Omental fat pad (tissue), 3 donors: ENCODE measurements at regions not wholly inside any gene's neighbourhood (a gene's known extent, or its start where the extent isn't known, plus 50 kb on each side); places are given as distances from the start of the nearest gene placed in this dataset.

Experiments used
- ATAC-seq: fragments of 150-250 bp; one replicate; pipeline ENCODE4 v1.9.1; 2016; ENCODE audit warnings: mild to moderate bottlenecking, moderate library complexity; ENCODE audit not compliant: low FRiP score
- DNase-seq: peaks from one replicate; pipeline ENCODE4 v3.0.0-alpha.2; 2019; ENCODE audit warnings: low spot score
- TF ChIP-seq, protein P1 (sequence below), 3 donors: fragments of 450-650 bp; IDR thresholded peaks; one replicate each; pipeline ENCODE4 v1.5.1; 2016 to 2017; ENCODE audit warnings: antibody characterized with exemption in 3 of 3, mild to moderate bottlenecking in 3 of 3, moderate library complexity in 2 of 3

DNA sequence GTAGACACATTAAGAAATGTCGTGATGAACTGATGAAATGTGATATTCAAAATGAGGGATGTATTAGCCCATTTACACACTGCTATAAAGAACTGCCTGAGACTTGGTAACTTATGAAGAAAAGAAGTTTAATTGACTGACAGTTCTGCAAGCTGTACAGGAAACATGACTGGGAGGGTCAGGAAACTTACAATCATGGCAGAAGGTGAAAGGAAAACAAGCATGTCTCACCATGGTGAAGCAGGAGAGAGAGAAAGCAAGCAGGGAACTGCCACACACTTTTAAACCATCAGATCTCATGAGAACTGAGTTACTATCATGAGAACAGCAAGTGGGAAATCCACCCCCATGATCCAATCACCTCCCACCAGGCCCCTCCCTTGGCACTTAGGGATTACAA lies 1010.8 kb upstream of the CELF4 start:
- ATAC-seq, result no peak
- TF ChIP-seq, protein P1, sequence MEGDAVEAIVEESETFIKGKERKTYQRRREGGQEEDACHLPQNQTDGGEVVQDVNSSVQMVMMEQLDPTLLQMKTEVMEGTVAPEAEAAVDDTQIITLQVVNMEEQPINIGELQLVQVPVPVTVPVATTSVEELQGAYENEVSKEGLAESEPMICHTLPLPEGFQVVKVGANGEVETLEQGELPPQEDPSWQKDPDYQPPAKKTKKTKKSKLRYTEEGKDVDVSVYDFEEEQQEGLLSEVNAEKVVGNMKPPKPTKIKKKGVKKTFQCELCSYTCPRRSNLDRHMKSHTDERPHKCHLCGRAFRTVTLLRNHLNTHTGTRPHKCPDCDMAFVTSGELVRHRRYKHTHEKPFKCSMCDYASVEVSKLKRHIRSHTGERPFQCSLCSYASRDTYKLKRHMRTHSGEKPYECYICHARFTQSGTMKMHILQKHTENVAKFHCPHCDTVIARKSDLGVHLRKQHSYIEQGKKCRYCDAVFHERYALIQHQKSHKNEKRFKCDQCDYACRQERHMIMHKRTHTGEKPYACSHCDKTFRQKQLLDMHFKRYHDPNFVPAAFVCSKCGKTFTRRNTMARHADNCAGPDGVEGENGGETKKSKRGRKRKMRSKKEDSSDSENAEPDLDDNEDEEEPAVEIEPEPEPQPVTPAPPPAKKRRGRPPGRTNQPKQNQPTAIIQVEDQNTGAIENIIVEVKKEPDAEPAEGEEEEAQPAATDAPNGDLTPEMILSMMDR (IDR thresholded peaks at IDR 0.05), result no peak
- DNase-seq, result no peak

DNA sequence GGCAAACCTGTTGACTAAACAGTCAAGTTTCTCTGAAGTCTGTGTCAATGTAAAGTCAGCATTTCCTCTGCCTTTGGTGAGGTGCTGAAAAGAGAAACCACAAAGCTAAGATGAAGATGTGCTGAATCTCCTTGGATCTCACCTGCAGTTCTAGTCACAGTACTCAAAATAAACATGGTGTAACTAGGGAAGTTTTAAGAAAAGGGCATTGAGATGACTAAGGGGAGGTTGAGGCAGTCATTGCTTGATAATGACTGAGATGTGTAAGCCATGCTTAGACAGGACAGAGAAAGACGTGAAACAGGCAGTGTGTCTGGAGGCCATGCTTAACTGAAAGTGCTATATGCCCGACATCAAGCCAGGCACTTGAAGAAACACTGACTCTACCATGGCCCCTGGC lies 1010.0 kb upstream of the CELF4 start:
- no peak for ATAC-seq
- no peak for DNase-seq
- TF ChIP-seq, protein P1 (IDR thresholded peaks at IDR 0.05), result no peak

DNA sequence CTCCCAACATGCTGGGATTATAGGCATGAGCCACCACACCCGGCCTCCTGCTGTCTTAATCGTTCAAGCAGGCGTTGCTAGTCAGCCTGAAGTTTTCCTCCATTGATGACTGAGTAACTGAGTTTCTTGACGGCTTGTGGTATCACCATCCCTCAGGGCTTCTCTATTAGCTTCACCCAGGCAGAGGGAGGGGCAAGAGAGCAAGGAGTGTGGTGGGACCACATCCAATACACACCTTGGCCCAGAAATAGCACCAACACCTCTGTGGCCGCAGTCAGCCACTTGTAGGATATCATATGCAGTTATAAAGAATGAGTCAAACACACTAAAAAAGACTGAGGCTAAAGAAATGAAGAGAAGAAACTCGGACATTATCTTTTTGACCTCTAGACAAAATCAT lies 1009.4 kb upstream of the CELF4 start:
- no peak for DNase-seq
- ATAC-seq, result no peak
- TF ChIP-seq, protein P1 (IDR thresholded peaks at IDR 0.05), result no peak

DNA sequence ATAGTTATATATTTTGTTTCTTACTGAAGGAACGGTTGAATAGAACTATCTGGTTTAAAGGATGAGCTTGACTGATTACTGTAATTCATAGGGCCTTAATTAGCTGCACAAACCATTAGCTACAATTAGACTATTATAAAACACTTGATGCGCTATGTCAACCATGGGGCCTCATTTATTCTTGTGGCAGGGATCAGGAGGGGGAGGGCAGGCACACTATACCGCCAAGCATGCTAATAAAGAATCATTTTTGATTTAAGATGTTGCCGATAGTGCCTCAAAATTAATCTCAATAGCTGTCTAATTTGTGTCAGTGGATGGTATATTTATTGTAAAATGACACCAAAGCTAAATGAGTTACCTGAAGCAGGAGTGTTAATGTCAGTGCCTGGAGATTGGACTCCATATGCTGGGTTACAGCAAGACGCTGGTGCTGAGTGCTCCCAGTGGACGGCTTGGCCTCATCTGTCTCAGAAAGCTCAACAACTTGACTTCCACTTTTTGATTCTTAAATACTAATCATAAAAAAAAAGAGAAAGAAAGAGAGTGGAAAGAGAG lies 1007.0 kb upstream of the CELF4 start:
- no peak for ATAC-seq
- TF ChIP-seq, protein P1 (IDR thresholded peaks at IDR 0.05), result no peak
- no peak for DNase-seq

DNA sequence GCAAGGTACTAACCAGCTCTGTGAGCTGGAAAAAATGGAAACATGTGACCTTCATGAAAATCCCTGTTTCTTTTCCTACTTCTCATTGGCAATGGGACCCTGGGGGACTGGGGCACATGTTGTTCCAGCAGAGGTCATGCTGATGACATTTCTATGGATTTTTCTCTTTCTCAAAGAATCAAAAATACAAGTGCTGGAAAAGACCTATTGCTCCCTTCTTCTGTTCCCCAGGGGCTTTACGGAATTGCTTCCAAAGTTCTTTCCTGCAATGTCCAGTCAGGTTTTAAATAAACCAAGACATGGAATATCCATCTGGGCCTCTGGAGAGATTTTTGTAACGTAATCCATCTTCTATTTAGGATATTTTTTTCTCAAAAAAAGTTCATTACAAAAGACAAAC lies 1006.1 kb upstream of the CELF4 start:
- DNase-seq, result no peak
- ATAC-seq, result no peak
- TF ChIP-seq, protein P1 (IDR thresholded peaks at IDR 0.05), result no peak

DNA sequence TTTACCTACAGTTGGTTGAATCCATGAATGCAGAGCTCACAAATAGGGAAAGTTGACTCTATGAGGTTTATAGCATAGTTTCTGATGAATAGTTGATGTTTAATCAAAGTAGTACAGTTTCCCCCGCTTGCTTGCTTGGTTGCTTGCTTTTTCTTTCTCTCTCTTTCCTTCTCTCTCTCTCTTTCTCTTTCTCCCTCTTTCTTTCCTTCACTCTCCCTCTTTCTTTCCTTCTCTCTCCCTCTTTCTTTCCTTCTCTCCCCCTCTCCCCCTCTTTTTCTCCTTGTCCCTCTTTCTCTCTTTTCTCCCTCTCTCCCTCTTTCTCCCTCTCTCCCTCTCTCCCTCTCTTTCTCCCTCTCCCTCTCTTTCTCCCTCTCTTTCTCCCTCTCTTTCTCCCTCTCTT lies 999.9 kb upstream of the CELF4 start:
- TF ChIP-seq, protein P1 (IDR thresholded peaks at IDR 0.05), result no peak
- DNase-seq (no peak), ATAC-seq (no peak)

DNA sequence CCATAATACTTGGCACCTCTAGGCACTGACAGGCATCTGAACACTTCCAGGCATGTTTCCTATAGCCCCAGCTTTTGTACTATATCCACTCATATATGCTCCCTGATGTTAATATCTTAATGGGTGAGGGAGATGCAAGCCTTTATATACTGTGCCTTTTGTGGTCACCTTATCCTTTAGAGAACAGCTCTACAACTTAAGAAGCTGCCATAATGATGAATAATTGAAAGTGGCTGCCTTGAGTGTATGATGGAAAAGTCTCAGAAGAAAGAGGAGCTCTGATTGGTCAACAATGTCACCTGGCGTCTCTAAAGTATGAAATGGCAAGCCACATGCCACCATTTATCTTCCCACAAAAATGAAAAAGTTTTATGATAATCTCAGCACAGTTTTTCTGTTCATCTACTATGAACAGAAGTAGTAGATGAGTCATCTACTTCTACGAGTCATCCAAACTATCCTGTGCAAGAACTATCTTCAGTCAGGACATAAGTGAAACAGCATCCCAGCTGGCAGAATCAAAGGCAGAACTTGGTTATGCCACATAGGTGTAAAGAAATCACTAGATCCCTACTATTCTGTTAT lies 997.9 kb upstream of the CELF4 start:
- no peak for DNase-seq
- no peak for ATAC-seq
- TF ChIP-seq, protein P1 (IDR thresholded peaks at IDR 0.05), result no peak
